ELF-1 (cell line): ENCODE measurements at regions not wholly inside any gene's neighbourhood (a gene's known extent, or its start where the extent isn't known, plus 50 kb on each side); places are given as distances from the start of the nearest gene placed in this dataset.

Experiments
- DNase-seq: peaks from one replicate; pipeline ENCODE4 v3.0.0-alpha.2; 2016; ENCODE audit warnings: low read depth, low spot score

GRCh38 chr2:175464311-175464670 lies 282.8 kb upstream of the ATP5MC3 start:
- DNase-seq, result no peak

DNA sequence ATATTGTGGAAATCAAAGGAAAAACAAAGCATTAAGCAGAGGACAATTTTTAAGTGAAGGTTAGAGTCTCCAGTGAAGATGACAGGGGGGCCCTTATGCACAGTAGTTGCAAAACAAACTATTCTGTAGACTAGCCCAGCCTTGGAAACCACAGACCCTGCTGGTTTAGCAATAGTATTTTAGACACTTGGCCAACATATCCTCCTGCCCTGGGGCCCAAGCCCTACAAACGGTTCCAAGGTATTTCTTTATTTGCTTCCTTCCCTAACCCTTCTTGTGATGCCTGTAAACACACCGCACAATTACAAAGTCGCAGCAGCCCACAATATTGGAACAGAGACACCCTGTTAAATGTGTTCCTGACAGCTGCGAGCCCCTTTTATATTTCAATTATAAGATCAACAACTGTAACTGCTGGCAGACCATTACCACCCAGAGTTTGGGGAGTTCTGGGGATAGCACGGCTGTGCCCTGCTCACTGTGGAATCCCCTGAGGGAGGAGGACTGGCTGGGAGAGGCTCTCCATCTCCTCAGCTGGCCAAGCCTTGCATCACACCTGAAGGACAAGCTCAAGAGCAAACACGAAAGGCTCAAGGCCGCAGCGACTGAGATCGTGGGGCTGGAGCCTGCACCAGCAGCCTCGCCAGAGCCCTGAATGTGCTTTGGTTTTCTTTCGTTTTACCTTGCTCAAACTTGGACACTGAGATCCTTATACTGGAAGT lies 282.2 kb upstream of the ATP5MC3 start:
- DNase-seq, result peak; percentile 29

- no peak for DNase-seq
Observed at GRCh38 chr2:175463169-175463568, 281.7 kb upstream of the ATP5MC3 start.

DNA sequence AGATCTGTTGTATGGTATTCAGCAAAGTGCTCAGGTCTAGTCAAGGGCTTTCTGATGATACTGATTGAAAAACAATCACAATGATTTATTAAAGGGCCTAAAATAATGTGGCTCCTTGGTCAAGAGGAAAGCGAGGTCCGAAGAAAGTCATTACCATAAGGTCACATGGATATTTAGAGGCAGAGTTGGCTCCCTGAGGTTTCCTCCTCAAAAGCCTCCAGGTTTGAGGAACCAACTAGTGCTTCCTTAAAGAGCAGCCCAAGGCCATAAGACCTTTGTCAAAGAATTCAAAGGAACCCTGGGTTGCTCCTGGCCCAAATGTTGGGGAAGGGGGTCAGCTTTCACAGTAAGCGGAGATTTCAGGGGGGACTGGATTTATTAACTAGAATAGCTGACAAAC lies 280.7 kb upstream of the ATP5MC3 start:
- no peak for DNase-seq

- DNase-seq, result no peak
Observed at GRCh38 chr2:175461839-175462238, 280.3 kb upstream of the ATP5MC3 start.

DNA sequence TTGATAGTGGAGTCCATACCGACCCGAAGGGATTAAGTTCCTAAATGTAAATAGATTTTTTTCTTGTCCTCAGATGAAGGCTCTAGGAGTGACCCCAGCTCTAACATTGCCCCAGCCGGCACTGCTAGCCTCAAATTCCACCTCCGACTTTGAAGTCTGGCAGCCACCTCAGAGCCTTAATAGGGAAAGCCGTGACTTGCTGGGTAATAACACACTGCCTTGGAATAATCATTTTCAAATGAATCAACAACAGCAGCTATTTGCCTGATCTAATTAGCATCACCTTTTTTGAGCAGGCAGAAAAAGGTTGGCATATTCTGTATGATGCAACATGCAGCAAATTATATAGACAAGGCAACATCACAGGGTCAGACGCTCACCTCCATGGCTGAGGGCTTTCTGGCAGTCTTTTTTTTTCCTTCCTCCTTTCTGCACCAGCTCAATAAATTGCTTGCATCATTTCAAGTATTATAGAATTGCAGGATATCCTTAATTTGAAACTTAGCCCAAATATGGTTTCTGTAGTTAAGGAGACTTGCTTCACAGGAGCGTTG lies 276.5 kb upstream of the ATP5MC3 start:
- no peak for DNase-seq

- DNase-seq, result peak; percentile 31
Observed at GRCh38 chr2:175454953-175455389, 273.5 kb upstream of the ATP5MC3 start.

- DNase-seq, result no peak
Observed at GRCh38 chr2:175450029-175450760, 268.7 kb upstream of the ATP5MC3 start.

- DNase-seq, result no peak
Observed at GRCh38 chr2:175449616-175450015, 268.1 kb upstream of the ATP5MC3 start.

GRCh38 chr2:175446201-175446600 lies 264.7 kb upstream of the ATP5MC3 start:
- no peak for DNase-seq

- no peak for DNase-seq
Observed at GRCh38 chr2:175445281-175445680, 263.8 kb upstream of the ATP5MC3 start.

DNA sequence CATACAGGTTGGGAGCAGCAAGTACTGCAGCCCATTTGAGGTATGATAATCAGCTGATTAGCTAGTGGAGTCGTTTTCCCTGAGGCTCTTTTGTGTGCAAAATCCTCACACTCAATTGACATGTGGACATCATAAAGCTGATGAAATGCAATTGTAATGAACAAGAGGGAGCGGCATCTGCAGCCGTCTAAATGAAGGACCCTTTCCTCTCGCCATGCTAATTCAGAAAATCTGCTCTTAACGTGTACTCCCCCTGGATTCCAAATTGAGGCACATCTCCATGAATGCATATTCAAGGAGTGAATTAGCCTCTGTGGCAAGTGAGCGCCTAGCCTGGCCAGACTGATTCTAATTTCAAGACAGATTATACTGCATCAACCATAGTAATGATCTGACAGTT lies 260.9 kb upstream of the ATP5MC3 start:
- DNase-seq, result no peak

- no peak for DNase-seq
Observed at GRCh38 chr2:175441181-175441761, 259.8 kb upstream of the ATP5MC3 start.

- no peak for DNase-seq
Observed at GRCh38 chr2:175439416-175439815, 257.9 kb upstream of the ATP5MC3 start.

- DNase-seq, result no peak
Observed at GRCh38 chr2:175437167-175437566, 255.7 kb upstream of the ATP5MC3 start.

GRCh38 chr2:175436076-175436475 lies 254.6 kb upstream of the ATP5MC3 start:
- DNase-seq, result no peak

DNA sequence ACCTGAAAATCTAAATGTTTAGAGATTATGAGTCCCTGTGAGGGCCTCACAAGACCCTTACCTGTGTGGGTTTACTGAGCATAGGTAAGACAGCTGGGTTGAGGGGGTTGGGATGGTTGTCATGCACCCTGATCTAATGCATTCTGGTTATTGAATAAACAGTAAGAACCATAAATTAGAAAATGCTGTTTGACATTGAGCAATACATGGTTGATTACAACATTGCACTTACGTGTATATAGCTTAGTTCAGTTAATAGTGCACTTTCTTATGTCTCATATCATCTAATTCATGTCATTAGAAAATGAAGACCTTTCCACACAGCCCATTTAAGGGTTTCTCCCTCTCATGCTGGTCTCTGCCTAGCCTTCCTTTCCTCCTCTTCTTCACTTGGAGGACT lies 253.5 kb upstream of the ATP5MC3 start:
- DNase-seq, result no peak

DNA sequence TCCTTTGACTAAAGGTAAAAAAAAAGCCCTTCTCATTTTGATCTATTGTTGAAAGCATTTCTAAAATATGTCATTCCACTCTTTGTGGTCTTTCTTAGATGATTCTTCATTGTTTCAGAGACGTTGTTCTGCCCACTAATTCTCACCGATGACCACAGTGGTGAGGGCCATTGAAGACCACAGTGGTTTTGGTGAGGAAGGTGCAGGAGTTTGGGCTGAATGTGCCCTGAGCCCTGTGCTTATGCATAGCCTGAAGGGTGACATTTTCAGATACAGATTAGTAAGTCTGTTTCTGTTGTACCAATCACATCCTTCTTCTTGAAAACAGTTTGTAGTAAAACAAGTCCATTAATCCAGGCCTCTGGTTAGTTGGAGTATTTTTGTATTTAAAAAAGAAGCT lies 251.3 kb upstream of the ATP5MC3 start:
- no peak for DNase-seq

DNA sequence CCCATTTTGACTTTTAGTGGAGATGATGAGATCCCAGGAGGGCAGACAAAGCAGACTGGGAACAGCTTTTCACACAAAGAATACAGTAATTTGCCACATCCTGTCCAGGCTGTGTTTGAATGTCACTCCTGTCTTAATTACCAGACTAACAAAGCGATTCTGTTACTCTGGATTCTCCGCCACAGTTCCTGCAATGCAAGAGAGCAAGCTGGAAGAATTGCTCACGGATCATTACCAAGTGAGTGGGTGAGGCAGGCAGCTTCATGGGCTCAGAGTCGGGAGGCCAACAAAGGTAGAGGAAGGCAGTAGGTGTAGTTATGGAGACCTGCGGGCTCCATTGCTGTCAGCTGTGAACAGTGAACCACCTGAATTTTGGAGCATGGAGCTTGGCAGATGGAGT lies 250.5 kb upstream of the ATP5MC3 start:
- DNase-seq, result no peak

- no peak for DNase-seq
Observed at GRCh38 chr2:175431101-175431946, 249.8 kb upstream of the ATP5MC3 start.

- no peak for DNase-seq
Observed at GRCh38 chr2:175430236-175430635, 248.7 kb upstream of the ATP5MC3 start.
